ENCODE measurements at regions not wholly inside any gene's neighbourhood (a gene's known extent, or its start where the extent isn't known, plus 50 kb on each side); places are given as distances from the start of the nearest gene placed in this dataset.
"Not testable (repeated sequence)": the region's sequence is repeated elsewhere in the genome, so short reads cannot be mapped to it uniquely, and the experiment has no call there.

DNA sequence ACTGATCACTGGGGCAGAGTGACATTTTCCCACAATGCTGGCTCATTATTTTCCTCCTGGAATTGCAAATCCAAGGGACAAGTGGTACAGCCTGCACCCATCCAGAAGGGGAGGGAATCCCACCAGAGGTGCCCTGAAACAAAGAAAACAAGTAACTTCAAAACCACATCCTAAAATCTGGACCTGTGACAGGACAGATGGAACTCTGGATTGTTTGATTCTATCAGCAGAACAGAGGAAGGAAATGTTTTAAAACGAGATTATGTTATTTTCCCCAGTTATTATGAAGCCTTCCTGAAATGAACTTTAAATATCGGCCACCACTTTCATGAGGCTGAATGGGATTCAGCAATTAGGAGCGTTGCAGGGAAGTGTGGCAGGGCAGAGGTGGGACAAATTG is 62.2 kb upstream of the ECHDC3 start:
- 0 to 62% (median 35%) methylated on average over 2 to 3 of the region's 3 CpGs; no CpG with 5 or more reads in 3 of the 10 experiments for WGBS, 10 experiments
- in situ Hi-C loops (cut with MboI; ENCODE audit: low pct_unique_long_range_greater_than_20kb in 2 of 9, low sequenced_read_pairs in 9 of 9, unreplicated experiment in 9 of 9): no loop called here
- Histone ChIP-seq H3K4me3 (no peak overlapping the region), H3K4me1 (replicated peaks in 1 of 2) (peaks cover 6 to 10% of the 10 kb centered on the region in 2 donors), H3K27ac (no peak overlapping the region)
- no peak for ATAC-seq (replicated peaks in 6 of 8)

DNA sequence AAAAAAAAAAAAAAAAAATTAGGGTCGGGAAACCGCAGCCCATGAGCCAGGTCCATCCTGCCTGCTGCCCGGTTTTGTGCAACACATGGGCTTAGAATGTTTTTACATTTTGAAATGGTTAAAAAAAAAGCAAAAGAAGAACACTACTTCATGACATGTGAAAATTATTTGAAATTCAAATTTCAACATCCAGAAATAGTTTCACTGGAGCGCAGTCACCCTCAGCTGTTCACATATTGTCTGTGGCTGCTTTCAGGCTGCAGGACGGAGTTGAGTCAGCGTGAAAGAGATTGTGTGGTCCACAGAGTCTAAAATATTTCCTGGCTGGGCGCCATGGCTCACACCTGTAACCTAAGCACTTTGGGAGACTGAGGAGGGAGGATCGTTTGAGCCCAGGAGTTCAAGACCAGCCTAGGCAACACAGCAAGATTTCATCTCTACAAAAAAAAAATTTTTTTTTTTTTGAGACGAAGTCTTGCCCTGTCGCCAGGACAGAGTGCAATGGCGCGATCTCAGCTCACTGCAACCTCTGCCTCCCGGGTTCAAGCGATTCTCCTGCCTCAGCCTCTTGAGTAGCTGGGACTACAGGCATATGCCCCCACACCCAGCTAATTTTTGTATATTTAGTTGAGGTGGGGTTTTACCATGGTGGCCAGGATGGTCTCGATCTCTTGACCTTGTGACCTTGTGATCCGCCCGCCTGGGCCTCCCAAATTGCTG is 63.9 kb upstream of the ECHDC3 start:
- in situ Hi-C loops (cut with MboI; ENCODE audit: low pct_unique_long_range_greater_than_20kb in 2 of 9, low sequenced_read_pairs in 9 of 9, unreplicated experiment in 9 of 9): no loop called here
- H3K27ac ChIP-seq: no peak overlapping the region
- ATAC-seq (replicated peaks in 6 of 8): peak in 3 of 8 experiments; percentile 76 to 89 (median 86)
- H3K4me1 ChIP-seq (replicated peaks in 1 of 2): peaks cover 10 to 15% of the 10 kb centered on the region in 2 donors
- no peak overlapping the region for H3K4me3 ChIP-seq
- WGBS, 10 experiments: 0 to 97% (median 86%) methylated on average over 1 to 14 of the region's 17 CpGs

DNA sequence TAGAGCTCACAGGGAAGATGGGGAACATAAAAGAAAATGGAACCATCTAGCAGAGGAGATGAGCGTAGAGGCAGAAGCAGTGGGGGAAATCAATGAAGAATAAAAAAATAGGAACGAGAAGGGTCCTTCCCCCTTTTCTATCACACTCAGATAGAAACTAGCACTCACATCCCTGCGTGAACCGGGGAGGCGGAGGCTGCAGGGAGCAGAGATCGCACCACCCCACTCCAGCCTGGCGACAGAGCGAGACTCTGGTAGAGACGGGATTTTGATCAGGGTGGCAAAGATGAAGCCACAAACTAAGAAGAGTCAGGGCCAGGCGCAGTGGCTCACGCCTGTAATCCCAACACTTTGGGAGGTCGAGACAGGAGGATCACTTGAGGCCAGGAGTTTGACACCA is 64.7 kb upstream of the ECHDC3 start:
- Histone ChIP-seq H3K27ac (no peak overlapping the region), H3K4me3 (no peak overlapping the region), H3K4me1 (replicated peaks in 1 of 2) (peaks cover 4 to 9% of the 10 kb centered on the region in 2 donors)
- WGBS, 10 experiments: 40 to 100% (median 90%) methylated on average over 1 to 8 of the region's 12 CpGs; no CpG with 5 or more reads in 1 of the 10 experiments
- in situ Hi-C loops (cut with MboI; ENCODE audit: low pct_unique_long_range_greater_than_20kb in 2 of 9, low sequenced_read_pairs in 9 of 9, unreplicated experiment in 9 of 9): no loop called here
- no peak for ATAC-seq (replicated peaks in 6 of 8)

DNA sequence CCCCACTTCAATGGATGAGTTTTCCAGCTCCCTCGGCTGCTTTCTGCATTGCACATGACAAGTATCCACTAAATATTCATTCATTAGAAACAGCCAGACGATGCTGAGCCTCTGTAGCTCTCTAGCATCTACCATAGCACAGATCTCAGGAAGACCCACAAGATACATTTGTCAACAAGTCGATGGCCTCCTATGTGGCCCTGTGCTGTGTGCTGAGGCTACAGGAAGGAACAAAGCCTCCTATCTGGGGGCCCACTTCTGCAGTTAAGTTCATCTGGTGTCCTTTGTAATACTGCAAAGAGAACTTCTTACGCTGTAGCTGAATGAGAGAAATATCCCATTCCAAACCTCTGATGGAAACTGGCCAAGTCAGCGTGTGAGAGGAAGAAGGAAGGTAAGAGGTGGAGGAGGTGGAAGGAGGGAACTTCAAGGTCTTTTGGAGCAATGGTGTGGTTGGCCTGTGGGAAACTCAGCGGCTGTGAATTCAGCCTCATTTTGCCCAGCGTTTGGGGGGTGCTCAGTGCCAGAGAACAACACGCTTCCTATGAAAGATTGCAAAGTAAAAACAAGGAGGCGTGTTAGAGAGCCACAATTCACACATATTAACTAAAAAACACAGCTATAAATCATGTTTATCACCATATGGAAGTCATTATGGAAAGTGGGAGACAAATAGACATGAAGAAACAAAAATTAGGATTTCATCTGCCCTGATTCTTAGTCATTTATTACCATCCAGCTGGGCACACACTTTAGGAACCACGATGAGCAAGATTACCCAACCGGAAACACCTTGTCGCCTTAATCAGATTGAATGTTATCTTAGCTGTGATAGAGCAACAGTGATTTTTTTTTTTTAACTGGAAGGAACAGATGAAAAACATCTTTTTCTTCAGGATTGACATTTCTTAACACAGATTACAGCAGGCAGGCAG is 62.2 kb upstream of the USP6NL start:
- Histone ChIP-seq H3K27ac (no peak overlapping the region), H3K4me1 (replicated peaks in 1 of 2) (peaks cover 4 to 9% of the 10 kb centered on the region in 2 donors), H3K4me3 (no peak overlapping the region)
- 15 to 84% (median 66%) methylated on average over 2 to 12 of the region's 12 CpGs for WGBS, 10 experiments
- ATAC-seq (replicated peaks in 6 of 8): peak in 6 of 8 experiments; percentile 27 to 78 (median 54)
- in situ Hi-C loops (cut with MboI; ENCODE audit: low pct_unique_long_range_greater_than_20kb in 2 of 9, low sequenced_read_pairs in 9 of 9, unreplicated experiment in 9 of 9): no loop called here

DNA sequence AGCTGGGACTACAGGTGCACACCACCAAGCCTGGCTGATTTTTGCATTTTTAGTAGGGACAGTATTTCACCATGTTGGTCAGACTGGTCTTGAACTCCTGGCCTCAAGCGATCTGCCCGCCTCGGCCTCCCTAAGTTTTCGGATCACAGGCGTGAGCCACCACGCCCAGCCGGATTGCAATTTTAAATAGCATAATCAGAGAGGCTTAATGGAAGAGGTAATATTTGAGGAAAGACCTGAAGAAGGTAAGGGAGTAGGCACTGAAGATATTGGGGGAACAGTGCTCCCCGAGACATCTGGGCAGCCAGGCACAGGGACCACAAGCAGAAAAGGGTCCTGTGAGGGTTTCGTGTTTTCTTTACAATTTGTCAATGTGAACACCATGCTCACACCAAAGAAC is 61.4 kb upstream of the USP6NL start:
- WGBS, 10 experiments: 86 to 100% (median 93%) methylated on average over 1 to 9 of the region's 9 CpGs; no CpG with 5 or more reads in 1 of the 10 experiments
- Histone ChIP-seq H3K4me1 (replicated peaks in 1 of 2) (peaks cover 4 to 9% of the 10 kb centered on the region in 2 donors), H3K4me3 (no peak overlapping the region), H3K27ac (no peak overlapping the region)
- in situ Hi-C loops (cut with MboI; ENCODE audit: low pct_unique_long_range_greater_than_20kb in 2 of 9, low sequenced_read_pairs in 9 of 9, unreplicated experiment in 9 of 9): no loop called here
- ATAC-seq (replicated peaks in 6 of 8): no peak

DNA sequence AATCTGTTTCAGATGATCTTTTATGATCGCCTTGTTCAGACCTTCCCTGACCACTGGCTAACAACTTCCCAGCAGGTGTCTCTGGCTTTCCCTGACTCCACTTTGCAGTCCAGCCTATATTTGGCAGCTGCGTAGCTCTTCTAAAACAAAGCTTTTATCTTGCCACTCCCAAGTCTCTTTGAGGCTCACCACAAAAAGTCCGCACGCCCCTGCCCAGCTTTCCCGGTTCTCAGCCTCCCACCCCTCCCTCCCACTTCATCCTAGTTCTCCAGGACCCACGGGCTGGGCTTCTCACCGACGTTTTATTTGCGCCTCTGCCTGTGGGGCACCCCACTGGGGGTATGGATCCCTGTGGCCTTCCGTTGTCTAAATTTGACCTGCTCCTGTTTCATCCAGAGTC is 58.9 kb upstream of the USP6NL start:
- ATAC-seq (replicated peaks in 6 of 8): no peak
- in situ Hi-C loops (cut with MboI; ENCODE audit: low pct_unique_long_range_greater_than_20kb in 2 of 9, low sequenced_read_pairs in 9 of 9, unreplicated experiment in 9 of 9): no loop called here
- no peak overlapping the region for H3K27ac ChIP-seq
- peaks cover 4 to 9% of the 10 kb centered on the region in 2 donors for H3K4me1 ChIP-seq (replicated peaks in 1 of 2)
- 69 to 100% (median 78%) methylated on average over 1 to 7 of the region's 10 CpGs; no CpG with 5 or more reads in 4 of the 10 experiments for WGBS, 10 experiments
- no peak overlapping the region for H3K4me3 ChIP-seq

DNA sequence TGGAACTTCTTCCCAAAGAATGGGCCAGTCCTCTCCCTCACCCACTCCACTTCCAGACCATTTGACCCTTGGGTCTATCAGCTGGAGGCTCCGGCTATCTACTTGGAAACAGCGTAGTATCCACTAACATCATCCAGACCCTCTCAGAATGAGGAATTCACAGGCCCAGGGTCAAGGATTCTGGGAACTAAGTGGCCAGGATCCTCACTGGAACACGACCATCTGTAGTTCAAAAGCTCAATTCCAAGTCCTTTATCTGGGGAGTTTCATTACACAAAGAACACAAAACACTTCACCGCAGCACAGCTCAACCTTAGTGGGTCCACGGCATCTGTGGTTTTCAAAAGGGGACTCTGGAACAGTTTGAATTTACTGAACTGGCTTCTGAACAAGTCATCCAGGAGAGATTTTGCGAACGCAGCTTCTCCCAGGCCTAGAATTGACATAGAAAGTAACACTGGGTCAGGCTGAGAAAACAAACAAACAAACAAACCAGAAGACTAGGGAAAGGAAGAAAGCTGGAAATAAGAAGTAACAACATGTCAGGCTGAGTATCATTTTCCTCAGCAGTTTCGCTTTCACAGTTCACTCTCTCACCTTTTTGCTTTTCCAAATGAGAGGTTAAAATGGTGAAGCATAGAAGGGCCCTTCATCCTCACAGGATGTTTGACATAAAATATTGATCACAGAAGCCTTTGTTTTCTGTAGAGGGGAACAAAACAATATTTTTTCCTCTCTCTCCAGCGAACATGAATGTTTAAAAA is 57.6 kb upstream of the USP6NL start:
- Histone ChIP-seq H3K4me1 (replicated peaks in 1 of 2) (peaks cover 4 to 7% of the 10 kb centered on the region in 2 donors), H3K4me3 (no peak overlapping the region), H3K27ac (no peak overlapping the region)
- WGBS, 10 experiments: 58 to 87% (median 66%) methylated on average over 2 to 9 of the region's 9 CpGs
- in situ Hi-C loops (cut with MboI; ENCODE audit: low pct_unique_long_range_greater_than_20kb in 2 of 9, low sequenced_read_pairs in 9 of 9, unreplicated experiment in 9 of 9): no loop called here
- ATAC-seq (replicated peaks in 6 of 8): no peak

DNA sequence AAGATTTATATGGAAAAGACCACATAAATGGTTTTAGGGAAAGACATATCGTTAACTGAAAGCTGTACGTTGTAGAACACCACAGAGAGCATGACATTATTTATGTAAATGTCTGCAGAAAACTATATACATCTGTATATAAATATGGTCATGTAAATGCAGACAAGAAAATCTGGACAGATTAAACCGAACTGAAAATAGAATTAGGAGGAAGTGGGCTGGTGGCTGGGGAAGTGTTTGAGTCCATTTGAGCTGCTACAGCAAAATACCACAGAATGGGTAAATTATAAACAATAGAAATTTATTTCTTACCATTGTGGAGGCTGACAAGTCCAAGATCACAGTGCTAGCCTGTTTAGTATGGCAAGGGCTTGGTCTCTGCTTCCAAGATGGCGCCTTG is 56.3 kb upstream of the USP6NL start:
- ATAC-seq (replicated peaks in 6 of 8): no peak
- no peak overlapping the region for H3K4me3 ChIP-seq
- in situ Hi-C loops (cut with MboI; ENCODE audit: low pct_unique_long_range_greater_than_20kb in 2 of 9, low sequenced_read_pairs in 9 of 9, unreplicated experiment in 9 of 9): no loop called here
- no peak overlapping the region for H3K27ac ChIP-seq
- H3K4me1 ChIP-seq (replicated peaks in 1 of 2): no peaks in the 10 kb centered on the region
- WGBS, 10 experiments: 37 to 97% (median 88%) methylated on average over 3 to 4 of the region's 4 CpGs; no CpG with 5 or more reads in 1 of the 10 experiments

DNA sequence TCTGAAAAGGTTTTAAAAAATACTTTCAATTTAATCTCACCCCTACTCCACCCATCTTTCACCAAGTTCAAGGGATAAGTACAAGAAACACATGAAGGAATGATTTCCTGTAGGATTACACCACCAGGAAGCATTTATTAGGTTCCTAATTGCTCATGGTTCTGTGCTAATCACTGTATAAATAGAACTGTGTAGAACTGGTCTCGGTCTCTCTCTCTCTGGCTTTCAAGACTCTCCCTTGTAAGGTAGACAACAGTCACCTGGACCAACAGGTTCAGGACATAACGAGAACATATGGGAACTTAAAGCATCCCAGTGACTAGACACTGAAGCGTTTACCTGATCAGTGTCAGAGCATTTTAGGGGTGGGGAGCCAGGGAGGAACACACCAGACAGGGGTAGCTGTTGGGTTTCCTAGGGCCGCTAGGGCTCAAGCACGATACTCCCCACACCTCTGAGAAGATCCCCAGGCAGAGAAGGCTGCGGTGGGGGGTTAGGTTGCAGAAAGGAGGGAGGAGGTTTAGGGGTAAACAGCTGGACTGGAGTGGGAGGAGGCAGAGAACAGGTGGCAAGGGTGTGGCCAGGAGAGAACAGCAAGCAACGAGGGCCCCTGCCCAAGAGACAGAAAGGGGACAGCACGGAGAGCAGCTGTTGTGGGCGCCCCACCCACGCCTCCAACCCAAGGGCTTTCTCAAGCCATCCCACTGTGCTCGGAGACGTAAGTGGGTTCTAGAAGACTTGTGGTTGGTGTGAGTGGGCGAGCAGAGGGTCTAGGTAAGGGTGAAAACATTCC is 52.5 kb upstream of the USP6NL start:
- H3K4me1 ChIP-seq (replicated peaks in 1 of 2): no peaks in the 10 kb centered on the region
- H3K27ac ChIP-seq: no peak overlapping the region
- ATAC-seq (replicated peaks in 6 of 8): no peak
- WGBS, 10 experiments: 30 to 100% (median 80%) methylated on average over 1 to 9 of the region's 13 CpGs; no CpG with 5 or more reads in 1 of the 10 experiments
- no peak overlapping the region for H3K4me3 ChIP-seq
- in situ Hi-C loops (cut with MboI; ENCODE audit: low pct_unique_long_range_greater_than_20kb in 2 of 9, low sequenced_read_pairs in 9 of 9, unreplicated experiment in 9 of 9): no loop called here

DNA sequence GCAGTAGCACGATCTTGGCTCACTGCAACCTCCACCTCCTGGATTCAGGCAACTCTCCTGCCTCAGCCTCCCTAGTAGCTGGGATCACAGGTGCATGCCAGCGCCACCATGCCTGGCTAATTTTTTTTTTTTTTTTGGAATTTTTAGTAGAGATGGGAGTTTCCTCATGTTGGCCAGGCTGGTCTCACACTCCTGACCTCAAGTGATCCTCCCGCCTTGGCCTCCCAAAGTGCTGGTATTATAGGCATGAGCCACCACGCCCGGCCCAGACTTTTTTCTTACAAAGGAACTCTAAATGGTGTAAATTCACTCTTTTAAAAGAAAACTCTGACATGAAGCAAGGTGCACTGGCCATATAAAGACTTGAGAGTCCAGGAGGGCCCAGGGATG is 51.7 kb upstream of the USP6NL start:
- in situ Hi-C loops (cut with MboI; ENCODE audit: low pct_unique_long_range_greater_than_20kb in 2 of 9, low sequenced_read_pairs in 9 of 9, unreplicated experiment in 9 of 9); ATAC-seq (replicated peaks in 6 of 8); H3K4me1 ChIP-seq (replicated peaks in 1 of 2); H3K27ac ChIP-seq; H3K4me3 ChIP-seq: not testable (repeated sequence)
- 80 to 100% (median 93%) methylated on average over 1 to 4 of the region's 5 CpGs; no CpG with 5 or more reads in 3 of the 10 experiments for WGBS, 10 experiments

DNA sequence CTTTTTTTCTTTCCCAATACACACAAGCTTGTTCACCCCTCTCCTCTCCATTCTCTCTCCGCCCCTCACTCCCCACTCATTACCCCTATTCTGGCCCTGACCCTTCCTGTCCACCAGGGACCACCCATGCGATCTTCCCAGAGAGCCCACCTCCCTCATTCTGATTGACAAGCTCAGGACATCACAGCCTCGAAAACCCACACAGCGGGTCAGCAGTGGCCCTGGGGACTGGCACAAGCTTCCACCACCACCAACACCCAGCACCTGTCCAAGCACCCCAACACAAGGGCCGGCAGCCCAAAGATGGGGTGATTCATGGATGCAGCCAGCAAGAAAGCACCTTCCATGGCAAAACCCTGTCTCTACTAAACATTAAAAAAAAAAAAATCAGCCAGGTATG is 50.0 kb upstream of the USP6NL start:
- Histone ChIP-seq H3K4me1 (replicated peaks in 1 of 2) (no peaks in the 10 kb centered on the region), H3K27ac (no peak overlapping the region), H3K4me3 (no peak overlapping the region)
- no peak for ATAC-seq (replicated peaks in 6 of 8)
- WGBS, 10 experiments: 38 to 100% (median 92%) methylated on average over 1 to 4 of the region's 5 CpGs; no CpG with 5 or more reads in 3 of the 10 experiments
- in situ Hi-C loops (cut with MboI; ENCODE audit: low pct_unique_long_range_greater_than_20kb in 2 of 9, low sequenced_read_pairs in 9 of 9, unreplicated experiment in 9 of 9): no loop called here

All from motor neuron (in vitro differentiated cells).